ENCODE measurements at regions not wholly inside any gene's neighbourhood (a gene's known extent, or its start where the extent isn't known, plus 50 kb on each side); places are given as distances from the start of the nearest gene placed in this dataset.

GRCh38 chr12:4164188-4164558 lies 109.4 kb upstream of the CCND2 start:
- ATAC-seq: no peak
- Mint-ChIP-seq H3K27ac (peak overlapping the region; percentile 97), H3K9me3 (peaks cover 3% of the 10 kb centered on the region), H3K36me3 (ENCODE audit: low read depth) (peaks cover 2% of the 10 kb centered on the region), H3K4me1 (ENCODE audit: low read depth) (peaks cover 37% of the 10 kb centered on the region), H3K4me3 (peak overlapping the region; percentile 76), H3K27me3 (peaks cover 3% of the 10 kb centered on the region)
- POLR2A ChIA-PET: interaction anchor here (0.8 to 4.3 kb wide), 13 partner anchors 10 to 112 kb away, joined by 3 to 38 read pairs (median 5); partner anchors contain the start of gene CCND2
- intact Hi-C loops (cut with micrococcal nuclease): no loop called here
- CTCF ChIA-PET: interaction anchor here (0.7 to 2.7 kb wide), 10 partner anchors 9 to 113 kb away, joined by 3 to 15 read pairs (median 4); no protein-coding TSS in a partner anchor
- DNase-seq: no peak
- no peak for TF ChIP-seq CTCF (IDR thresholded peaks at IDR 0.05)

- peak overlapping the region; percentile 36 for H3K27ac Mint-ChIP-seq
- CTCF ChIA-PET: interaction anchor here (1.1 to 2.4 kb wide), 5 partner anchors 15 to 115 kb away, joined by 4 to 11 read pairs (median 6); no protein-coding TSS in a partner anchor
- intact Hi-C loops (cut with micrococcal nuclease): no loop called here
- H3K4me1 Mint-ChIP-seq (ENCODE audit: low read depth): peaks cover 51% of the 10 kb centered on the region
- no peak overlapping the region for H3K4me3 Mint-ChIP-seq
- peaks cover 2% of the 10 kb centered on the region for H3K36me3 Mint-ChIP-seq (ENCODE audit: low read depth)
- peaks cover 3% of the 10 kb centered on the region for H3K9me3 Mint-ChIP-seq
- TF ChIP-seq CTCF (IDR thresholded peaks at IDR 0.05): no peak
- DNase-seq (no peak), ATAC-seq (no peak)
- POLR2A ChIA-PET: interaction anchor here (1.1 to 3.8 kb wide), 4 partner anchors 15 to 109 kb away, joined by 3 to 21 read pairs (median 3); no protein-coding TSS in a partner anchor
- H3K27me3 Mint-ChIP-seq: no peaks in the 10 kb centered on the region
Observed at GRCh38 chr12:4161718-4162117, 111.8 kb upstream of the CCND2 start.

GRCh38 chr12:4160314-4161040 lies 113.1 kb upstream of the CCND2 start:
- peak; percentile 22 for DNase-seq
- ChIA-PET POLR2A (interaction anchor here (0.7 to 3.8 kb wide), 4 partner anchors 11 to 110 kb away, joined by 3 to 21 read pairs (median 4); no protein-coding TSS in a partner anchor), CTCF (interaction anchor here (0.6 to 2.4 kb wide), 6 partner anchors 14 to 254 kb away, joined by 3 to 11 read pairs (median 6); no protein-coding TSS in a partner anchor)
- peaks cover 4% of the 10 kb centered on the region for H3K9me3 Mint-ChIP-seq
- H3K4me1 Mint-ChIP-seq (ENCODE audit: low read depth): peaks cover 61% of the 10 kb centered on the region
- H3K4me3 Mint-ChIP-seq: no peak overlapping the region
- ATAC-seq: peak; percentile 52
- no peak for TF ChIP-seq CTCF (IDR thresholded peaks at IDR 0.05)
- no peaks in the 10 kb centered on the region for H3K27me3 Mint-ChIP-seq
- intact Hi-C loops (cut with micrococcal nuclease): no loop called here
- peaks cover 2% of the 10 kb centered on the region for H3K36me3 Mint-ChIP-seq (ENCODE audit: low read depth)
- H3K27ac Mint-ChIP-seq: peak overlapping the region; percentile 80

- H3K27ac Mint-ChIP-seq: peak overlapping the region; percentile 80
- no peak overlapping the region for H3K4me3 Mint-ChIP-seq
- peaks cover 2% of the 10 kb centered on the region for H3K36me3 Mint-ChIP-seq (ENCODE audit: low read depth)
- H3K27me3 Mint-ChIP-seq: no peaks in the 10 kb centered on the region
- intact Hi-C loops (cut with micrococcal nuclease): no loop called here
- DNase-seq: no peak
- CTCF ChIA-PET: interaction anchor here (0.8 kb wide), 1 partner anchor 117 kb away, joined by 5 read pairs; no protein-coding TSS in a partner anchor
- peaks cover 60% of the 10 kb centered on the region for H3K4me1 Mint-ChIP-seq (ENCODE audit: low read depth)
- ATAC-seq: no peak
- TF ChIP-seq CTCF (IDR thresholded peaks at IDR 0.05): no peak
- peaks cover 4% of the 10 kb centered on the region for H3K9me3 Mint-ChIP-seq
- POLR2A ChIA-PET: interaction anchor here (1.1 to 3.8 kb wide), 2 partner anchors 14 to 109 kb away, joined by 4 to 21 read pairs; no protein-coding TSS in a partner anchor
Observed at GRCh38 chr12:4159851-4160250, 113.7 kb upstream of the CCND2 start.

GRCh38 chr12:4158306-4158705 lies 115.3 kb upstream of the CCND2 start:
- peak overlapping the region; percentile 63 for H3K27ac Mint-ChIP-seq
- no peak for TF ChIP-seq CTCF (IDR thresholded peaks at IDR 0.05)
- intact Hi-C loops (cut with micrococcal nuclease): no loop called here
- CTCF ChIA-PET: interaction anchor here (1.1 kb wide), 1 partner anchor 15 kb away, joined by 3 read pairs; no protein-coding TSS in a partner anchor
- DNase-seq (no peak), ATAC-seq (no peak)
- H3K4me1 Mint-ChIP-seq (ENCODE audit: low read depth): peaks cover 70% of the 10 kb centered on the region
- no peaks in the 10 kb centered on the region for H3K27me3 Mint-ChIP-seq
- POLR2A ChIA-PET: interaction anchor here (0.9 kb wide), 1 partner anchor 12 kb away, joined by 3 read pairs; no protein-coding TSS in a partner anchor
- H3K9me3 Mint-ChIP-seq: peaks cover 4% of the 10 kb centered on the region
- no peak overlapping the region for H3K4me3 Mint-ChIP-seq
- H3K36me3 Mint-ChIP-seq (ENCODE audit: low read depth): peaks cover 2% of the 10 kb centered on the region

Data from activated CD8-positive, alpha-beta T cell treated with anti-CD3 and anti-CD28 coated beads for 36 hours (primary cell).